HL-60/S4 (cell line): ENCODE measurements at regions not wholly inside any gene's neighbourhood (a gene's known extent, or its start where the extent isn't known, plus 50 kb on each side); places are given as distances from the start of the nearest gene placed in this dataset.

Source experiments
- in situ Hi-C: fragments of 300-500 bp; cut with MboI; formaldehyde crosslinking; loops from 2 replicates; pipeline ENCODE4 v1.14.3; 2022; ENCODE audit warnings: low sequenced_read_pairs

DNA sequence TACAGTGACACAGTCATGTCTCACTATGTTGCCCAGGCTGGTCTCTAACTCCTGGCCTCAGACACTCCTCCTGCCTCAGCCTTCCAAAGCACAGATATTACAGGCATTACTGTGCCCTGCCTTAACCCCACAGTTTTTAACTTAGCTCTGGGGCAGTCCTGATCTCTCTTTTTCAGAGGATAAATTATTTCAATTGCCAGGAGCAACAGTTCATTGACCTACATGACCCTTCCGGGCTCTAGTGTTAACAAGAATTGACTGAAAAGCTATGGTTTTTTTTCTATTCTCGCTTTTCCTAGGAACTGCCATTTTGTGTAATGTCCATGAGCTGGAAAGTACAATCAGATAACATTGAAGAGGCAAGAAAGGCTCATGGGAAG is 92.8 kb downstream of the HNRNPLL start:
- in situ Hi-C loops: loop anchor here (5.0 to 10.0 kb wide), 2 partner anchors 193 to 525 kb away; no protein-coding TSS in a partner anchor

GRCh38 chr2:38509314-38509946 is 93.3 kb downstream of the HNRNPLL start:
- in situ Hi-C loops: loop anchor here (5.0 to 10.0 kb wide), 2 partner anchors 192 to 525 kb away; no protein-coding TSS in a partner anchor

GRCh38 chr2:38508311-38509039 is 94.3 kb downstream of the HNRNPLL start:
- in situ Hi-C loops: loop anchor here (5.0 to 10.0 kb wide), 2 partner anchors 191 to 524 kb away; no protein-coding TSS in a partner anchor

DNA sequence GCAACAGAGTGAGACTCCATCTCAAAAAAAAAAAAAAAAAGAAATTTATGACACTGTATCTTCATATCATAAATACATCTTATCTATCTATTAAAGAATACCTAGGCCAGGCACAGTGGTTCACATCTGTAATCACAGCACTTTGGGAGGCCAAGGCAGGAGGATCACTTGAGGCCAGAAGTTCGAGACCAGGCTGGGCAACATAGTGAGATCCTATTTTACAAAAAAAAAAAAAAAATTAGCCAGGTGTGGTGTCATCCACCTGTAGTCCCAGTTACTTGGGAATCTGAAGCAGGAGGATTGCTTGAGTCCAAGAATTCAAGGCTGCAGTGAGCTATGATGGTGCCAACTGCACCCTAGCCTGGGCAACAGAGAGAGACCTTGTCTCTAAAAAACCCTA is 95.0 kb downstream of the HNRNPLL start:
- in situ Hi-C loops: loop anchor here (5.0 to 10.0 kb wide), 2 partner anchors 190 to 523 kb away; no protein-coding TSS in a partner anchor

GRCh38 chr2:38505779-38506178 is 96.9 kb downstream of the HNRNPLL start:
- in situ Hi-C loops: loop anchor here (5.0 to 10.0 kb wide), 2 partner anchors 188 to 521 kb away; no protein-coding TSS in a partner anchor

GRCh38 chr2:38504169-38504568 is 98.6 kb downstream of the HNRNPLL start:
- in situ Hi-C loops: loop anchor here (10.0 kb wide), 1 partner anchor 519 kb away; no protein-coding TSS in a partner anchor

- in situ Hi-C loops: loop anchor here (10.0 kb wide), 1 partner anchor 517 kb away; no protein-coding TSS in a partner anchor
Measured at GRCh38 chr2:38502107-38502506, 100.6 kb downstream of the HNRNPLL start.

DNA sequence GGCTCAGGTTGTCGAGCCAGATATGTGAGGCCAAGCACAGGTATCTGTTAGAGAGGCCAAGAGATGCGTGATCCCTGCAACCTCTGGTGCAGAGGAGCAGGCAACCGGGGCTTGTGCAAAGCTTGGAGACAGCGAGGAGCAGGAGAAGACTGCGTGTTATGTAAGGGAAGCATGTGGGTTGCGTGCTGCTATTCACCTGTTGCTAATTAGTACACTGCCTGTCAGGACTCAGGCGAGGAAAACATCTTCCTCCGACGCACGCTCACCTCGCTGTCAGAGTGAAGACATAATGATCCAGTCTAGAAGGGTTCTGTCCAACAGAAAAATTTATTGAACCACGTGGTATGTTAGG is 102.5 kb downstream of the HNRNPLL start:
- in situ Hi-C loops: loop anchor here (10.0 kb wide), 1 partner anchor 515 kb away; no protein-coding TSS in a partner anchor

DNA sequence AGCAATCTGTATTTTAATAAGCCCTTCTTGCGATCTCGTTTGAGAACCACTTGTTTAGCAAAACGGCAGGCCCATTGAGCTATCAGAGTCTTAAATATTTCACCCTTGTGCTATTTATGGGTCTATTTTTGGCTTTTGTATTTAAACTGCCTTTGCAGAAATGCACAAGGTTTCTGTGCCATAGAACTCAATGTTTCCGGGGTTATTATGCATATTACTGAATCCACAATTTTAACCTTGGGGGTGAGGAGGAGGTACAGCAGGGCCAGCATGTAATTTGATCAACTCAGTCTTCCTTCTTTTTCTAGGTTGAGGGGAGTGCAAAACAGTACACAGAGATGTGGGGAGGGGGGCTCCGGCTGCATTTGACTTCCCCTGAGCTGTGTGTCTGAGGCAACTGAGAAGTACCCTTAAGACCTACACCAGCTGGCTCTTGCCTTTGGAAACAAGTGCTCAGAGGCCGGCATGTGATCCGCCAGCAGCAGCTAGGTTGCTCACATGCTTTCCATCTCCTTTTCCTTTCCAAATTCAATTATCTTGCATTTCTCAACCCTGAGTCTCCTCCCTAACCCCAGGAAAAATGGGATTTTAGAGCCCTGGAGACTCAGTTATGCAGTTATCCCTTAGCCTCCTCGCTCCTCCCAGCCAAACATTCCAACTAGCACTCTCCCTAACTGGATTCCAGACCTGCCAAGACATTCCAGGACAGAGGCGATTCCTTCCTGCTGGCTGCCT is 103.0 kb downstream of the HNRNPLL start:
- in situ Hi-C loops: loop anchor here (10.0 kb wide), 1 partner anchor 515 kb away; no protein-coding TSS in a partner anchor

- in situ Hi-C loops: no loop called here
Measured at GRCh38 chr2:38498045-38498481, 104.7 kb downstream of the HNRNPLL start.

GRCh38 chr2:38497670-38498037 is 105.1 kb downstream of the HNRNPLL start:
- in situ Hi-C loops: no loop called here

GRCh38 chr2:38496927-38497669 is 105.6 kb downstream of the HNRNPLL start:
- in situ Hi-C loops: no loop called here

DNA sequence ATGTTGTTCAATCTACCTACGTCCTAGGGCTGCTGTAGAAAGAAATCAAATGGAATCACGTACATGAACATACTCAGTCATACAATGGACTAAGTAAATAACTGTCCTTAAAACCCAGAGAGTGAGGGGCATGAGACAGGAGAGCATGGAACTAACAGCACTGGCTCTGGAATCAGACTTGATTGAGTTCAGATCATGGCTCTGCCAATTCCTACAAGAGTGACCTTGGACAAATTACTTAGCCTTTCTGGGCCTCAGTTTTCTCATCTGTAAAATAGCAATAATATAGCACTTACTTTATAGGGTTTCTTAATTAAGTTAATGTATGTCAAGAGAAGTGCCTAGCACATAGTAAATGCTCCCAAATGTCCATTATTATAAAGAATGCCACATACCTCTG is 106.8 kb downstream of the HNRNPLL start:
- in situ Hi-C loops: no loop called here

DNA sequence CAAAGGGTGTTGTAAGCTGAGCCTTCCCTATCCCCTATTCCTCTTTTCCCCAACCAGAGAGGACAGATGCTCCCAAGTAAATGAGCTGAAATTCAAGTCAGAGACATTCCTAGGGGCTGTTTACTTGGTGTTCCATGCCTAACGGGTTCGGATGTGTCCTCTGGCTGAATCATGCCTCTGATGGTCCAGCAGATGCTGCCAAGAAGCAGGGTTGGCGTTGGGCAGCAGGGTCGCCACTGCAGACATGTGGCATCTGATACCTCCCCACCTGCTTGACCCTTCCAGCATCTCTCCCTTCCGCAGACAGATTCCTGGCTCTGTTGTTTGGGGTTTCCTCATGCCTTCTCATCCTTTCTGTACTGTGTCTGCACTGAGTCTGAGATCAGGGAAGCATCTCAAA is 108.3 kb downstream of the HNRNPLL start:
- in situ Hi-C loops: no loop called here

DNA sequence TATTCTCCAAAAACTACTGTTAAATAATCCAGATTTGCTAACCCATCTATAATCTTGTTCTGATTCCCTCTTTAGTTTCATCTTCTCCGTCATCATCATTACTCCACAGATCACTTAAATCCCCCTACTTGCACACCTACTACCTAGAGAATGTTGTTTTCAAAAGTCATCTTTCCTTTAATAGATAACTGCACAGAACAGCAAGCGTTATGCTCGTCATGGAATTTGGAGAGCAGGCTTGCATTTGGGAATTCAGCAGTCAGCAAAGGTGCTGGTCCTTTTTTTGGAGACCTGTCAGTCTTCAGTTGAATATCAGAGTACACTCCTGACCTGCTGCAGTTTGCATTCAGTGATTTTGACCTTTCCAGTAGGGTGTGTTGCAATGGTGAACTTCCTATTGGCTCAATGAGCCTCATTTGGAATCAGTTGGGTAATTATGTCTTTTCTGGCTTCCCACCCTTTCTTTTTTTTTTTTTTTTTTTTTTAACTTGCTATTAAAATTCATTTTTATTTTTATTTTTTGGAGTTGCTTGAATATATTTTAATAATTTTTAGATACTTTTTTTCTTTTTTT is 110.6 kb downstream of the HNRNPLL start:
- in situ Hi-C loops: no loop called here

DNA sequence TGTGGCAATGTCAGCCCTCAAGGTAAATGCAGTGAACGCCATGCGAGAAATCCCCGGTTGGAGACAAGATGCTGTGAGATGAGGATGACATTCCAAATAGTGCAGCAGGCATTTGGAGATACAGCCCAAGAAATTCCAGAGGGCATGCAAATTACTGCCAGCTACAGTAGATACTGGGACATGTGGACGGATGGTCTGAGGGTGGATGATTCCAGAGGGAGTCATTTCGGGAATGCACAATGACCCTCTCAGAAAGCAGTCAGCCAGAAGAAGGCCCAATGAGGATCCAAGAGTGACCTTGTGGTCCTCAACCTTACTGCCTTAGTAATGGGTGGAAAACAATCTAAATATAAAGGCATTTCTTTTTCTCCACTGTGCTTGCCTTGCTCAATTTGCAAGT is 111.3 kb downstream of the HNRNPLL start:
- in situ Hi-C loops: no loop called here

DNA sequence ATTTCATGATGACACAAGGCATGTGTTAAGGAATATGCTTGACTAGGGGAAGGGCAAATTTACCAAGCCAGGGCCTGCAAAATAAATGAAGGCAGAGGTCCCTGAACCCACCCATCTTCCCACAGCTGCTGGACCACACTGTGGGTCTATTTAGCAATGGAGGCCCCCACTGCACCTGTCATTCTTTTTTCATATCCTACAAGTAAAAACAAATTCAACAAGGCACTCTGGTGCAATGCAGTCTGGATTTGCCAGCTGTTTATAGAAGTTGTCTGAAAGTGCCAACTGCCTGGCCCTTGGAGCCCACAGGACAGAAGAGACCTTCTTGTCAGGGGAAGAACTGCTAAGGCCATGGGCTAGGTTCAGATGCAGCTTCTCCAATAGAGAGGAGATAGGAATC is 112.8 kb upstream of the ATL2 start:
- in situ Hi-C loops: no loop called here

DNA sequence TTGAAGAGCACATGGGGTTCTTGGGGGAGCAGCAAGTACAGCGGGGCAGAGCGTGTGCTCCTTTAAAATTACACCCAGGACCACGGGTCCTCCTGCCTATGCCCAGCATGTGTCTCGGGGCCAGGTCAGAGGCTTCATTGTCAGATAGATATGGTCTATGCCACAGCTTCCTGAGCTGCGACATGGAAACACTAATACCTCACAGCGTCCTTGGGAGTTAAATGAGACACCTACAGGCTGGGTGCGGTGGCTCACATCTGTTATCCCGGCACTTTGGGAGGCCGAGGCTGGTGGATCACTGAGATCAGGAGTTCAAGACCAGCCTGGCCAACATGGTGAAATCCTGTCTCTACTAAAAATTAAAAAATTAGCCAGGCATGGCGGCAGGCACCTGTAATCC is 110.8 kb upstream of the ATL2 start:
- in situ Hi-C loops: no loop called here

DNA sequence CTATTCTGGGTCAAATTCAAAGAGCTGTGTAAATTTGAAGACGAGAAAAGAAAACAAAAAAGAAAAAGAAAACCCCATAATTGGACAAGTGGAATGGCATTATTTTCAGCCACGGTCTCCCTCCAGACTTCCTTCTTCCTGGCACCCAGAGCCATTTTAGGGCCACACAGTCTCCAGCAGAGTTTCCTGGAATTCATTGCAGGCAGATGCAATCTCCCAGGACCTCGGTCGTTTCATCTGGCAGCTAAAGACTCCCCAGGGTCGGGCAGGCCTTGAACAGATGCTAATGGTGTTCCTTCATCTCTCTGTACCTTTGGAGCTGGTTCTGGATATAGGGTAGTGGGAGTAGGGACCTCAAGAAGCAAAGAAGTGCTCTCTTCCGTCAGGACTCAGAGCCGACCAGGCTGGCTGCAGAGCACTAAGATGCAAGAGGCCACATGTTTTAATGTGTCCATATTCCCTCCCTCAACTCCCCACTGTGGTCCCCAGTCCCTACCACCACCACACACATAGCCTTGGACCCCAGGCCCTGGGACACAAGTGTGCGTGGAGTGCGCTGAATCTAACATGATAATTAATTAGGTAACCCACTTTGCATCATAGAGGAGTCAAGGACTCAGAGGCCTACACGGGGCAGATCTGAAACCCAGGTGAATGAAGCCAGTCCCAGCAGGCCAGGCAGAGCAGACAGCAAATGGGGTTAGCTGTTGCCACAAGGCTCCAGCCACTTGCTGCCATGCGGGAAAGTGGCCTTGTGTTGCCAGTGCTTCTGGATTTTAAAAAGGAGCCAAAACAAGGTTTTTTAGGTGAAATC is 109.3 kb upstream of the ATL2 start:
- in situ Hi-C loops: no loop called here
